ENCODE measurements at regions not wholly inside any gene's neighbourhood (a gene's known extent, or its start where the extent isn't known, plus 50 kb on each side); places are given as distances from the start of the nearest gene placed in this dataset.

DNA sequence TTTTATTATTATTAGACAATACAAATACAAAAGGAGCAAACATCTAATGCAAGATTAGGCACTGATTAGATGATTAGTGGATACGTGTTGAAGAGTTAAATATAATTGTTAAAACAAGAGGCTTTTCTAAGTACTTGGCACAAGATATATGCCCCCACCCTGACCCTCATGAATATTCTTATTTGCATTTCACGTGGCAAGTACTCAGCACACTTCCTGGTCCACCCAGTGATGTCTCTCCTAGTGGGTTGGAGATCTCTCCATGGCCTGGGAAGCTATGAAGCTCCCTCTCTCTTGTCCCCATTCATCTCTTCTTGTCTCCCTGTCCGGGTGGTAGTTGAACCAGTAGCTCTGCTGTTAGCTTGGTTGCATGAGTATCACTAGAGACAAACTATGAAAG is 375.3 kb downstream of the ADRA2A start:
- Histone ChIP-seq H3K9me3 (ENCODE audit: control insufficient read depth in 2 of 2, low read length in 2 of 2) (no peaks in the 10 kb centered on the region), H3K4me1 (ENCODE audit: control insufficient read depth in 2 of 2, insufficient read depth in 2 of 2, low read length in 2 of 2) (no peaks in the 10 kb centered on the region), H3K27ac (ENCODE audit: low read depth in 2 of 2, low read length in 2 of 2) (no peak overlapping the region), H3K4me3 (ENCODE audit: low read length in 2 of 2) (no peak overlapping the region), H3K27me3 (ENCODE audit: control insufficient read depth in 2 of 2, insufficient read depth in 2 of 2, low read length in 2 of 2) (no peaks in the 10 kb centered on the region), H3K9ac (ENCODE audit: low read depth in 1 of 2, low read length in 2 of 2) (no peak overlapping the region), H3K36me3 (ENCODE audit: control insufficient read depth in 2 of 2, insufficient read depth in 2 of 2, low read length in 2 of 2) (no peaks in the 10 kb centered on the region)

DNA sequence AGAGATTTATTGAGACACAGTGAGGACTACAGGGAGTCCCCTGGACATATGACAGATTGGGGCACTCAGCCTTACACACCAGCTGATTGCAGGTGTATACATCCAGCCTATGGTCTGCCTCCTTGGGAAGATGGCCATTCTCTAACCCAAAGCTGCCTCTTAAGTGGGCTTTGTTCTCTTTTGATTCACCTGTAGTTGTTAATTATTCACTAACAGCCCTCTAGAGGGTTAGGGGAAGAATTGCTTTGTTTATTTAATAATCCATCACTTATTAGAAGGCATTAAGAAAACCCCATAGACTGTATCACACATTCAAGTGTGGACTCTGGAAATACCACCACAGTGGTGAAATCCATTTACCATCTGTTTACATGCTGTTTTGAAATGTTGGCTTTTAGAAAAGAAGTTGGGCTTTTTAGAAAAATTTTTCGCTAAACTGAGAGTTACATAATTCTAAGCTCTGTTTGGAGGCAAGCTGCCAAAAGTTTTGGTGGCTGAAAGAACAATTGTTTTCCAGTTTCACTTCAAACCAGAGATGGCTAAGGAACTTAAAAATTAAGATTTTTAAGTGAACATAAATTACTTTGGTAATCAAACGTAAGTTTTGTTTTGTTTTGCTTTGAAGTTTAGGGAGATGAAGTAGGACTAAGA is 379.1 kb downstream of the ADRA2A start:
- no peaks in the 10 kb centered on the region for H3K27me3 ChIP-seq (ENCODE audit: control insufficient read depth in 2 of 2, insufficient read depth in 2 of 2, low read length in 2 of 2)
- no peaks in the 10 kb centered on the region for H3K36me3 ChIP-seq (ENCODE audit: control insufficient read depth in 2 of 2, insufficient read depth in 2 of 2, low read length in 2 of 2)
- no peak overlapping the region for H3K27ac ChIP-seq (ENCODE audit: low read depth in 2 of 2, low read length in 2 of 2)
- no peaks in the 10 kb centered on the region for H3K9me3 ChIP-seq (ENCODE audit: control insufficient read depth in 2 of 2, low read length in 2 of 2)
- H3K4me3 ChIP-seq (ENCODE audit: low read length in 2 of 2): no peak overlapping the region
- no peak overlapping the region for H3K9ac ChIP-seq (ENCODE audit: low read depth in 1 of 2, low read length in 2 of 2)
- H3K4me1 ChIP-seq (ENCODE audit: control insufficient read depth in 2 of 2, insufficient read depth in 2 of 2, low read length in 2 of 2): no peaks in the 10 kb centered on the region

DNA sequence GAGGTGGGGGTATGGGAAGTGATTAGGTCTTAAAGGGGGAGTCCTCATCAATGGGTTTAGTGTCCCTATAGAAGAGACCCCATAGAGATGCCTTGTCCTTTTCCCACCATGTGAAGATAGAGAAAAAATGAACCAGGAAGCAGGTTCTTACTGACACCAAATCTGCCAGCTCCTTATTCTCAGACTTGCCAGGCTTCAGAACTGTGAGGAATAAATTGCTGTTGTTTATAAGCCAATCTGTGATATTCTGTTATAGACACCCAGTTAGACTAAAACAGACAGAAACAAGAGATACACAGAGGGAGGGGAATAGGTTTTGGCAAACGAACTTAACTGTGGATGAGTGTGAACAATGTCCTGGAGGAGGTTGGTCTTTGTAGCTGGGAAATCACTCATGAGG is 381.4 kb downstream of the ADRA2A start:
- no peaks in the 10 kb centered on the region for H3K4me1 ChIP-seq (ENCODE audit: control insufficient read depth in 2 of 2, insufficient read depth in 2 of 2, low read length in 2 of 2)
- H3K9ac ChIP-seq (ENCODE audit: low read depth in 1 of 2, low read length in 2 of 2): no peak overlapping the region
- H3K36me3 ChIP-seq (ENCODE audit: control insufficient read depth in 2 of 2, insufficient read depth in 2 of 2, low read length in 2 of 2): no peaks in the 10 kb centered on the region
- no peak overlapping the region for H3K4me3 ChIP-seq (ENCODE audit: low read length in 2 of 2)
- no peak overlapping the region for H3K27ac ChIP-seq (ENCODE audit: low read depth in 2 of 2, low read length in 2 of 2)
- no peaks in the 10 kb centered on the region for H3K27me3 ChIP-seq (ENCODE audit: control insufficient read depth in 2 of 2, insufficient read depth in 2 of 2, low read length in 2 of 2)
- H3K9me3 ChIP-seq (ENCODE audit: control insufficient read depth in 2 of 2, low read length in 2 of 2): no peaks in the 10 kb centered on the region

DNA sequence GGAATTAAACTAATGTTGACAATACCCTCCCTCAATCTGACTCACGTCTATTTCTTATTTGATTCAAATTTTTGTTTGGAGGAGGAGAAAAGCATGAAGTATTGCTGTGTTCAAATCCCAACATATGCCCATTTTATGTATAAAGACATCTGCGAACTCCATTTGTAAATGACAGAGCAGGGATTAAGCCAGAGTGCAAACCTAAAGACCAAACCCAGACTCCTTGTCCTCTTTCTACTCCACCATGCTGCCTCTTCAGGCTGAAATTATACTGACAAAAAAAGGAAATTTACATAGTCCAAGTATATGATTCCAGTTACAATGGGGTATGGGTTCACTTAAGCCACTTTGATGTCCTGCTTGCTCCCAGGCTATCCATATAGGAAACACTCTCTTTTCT is 383.1 kb downstream of the ADRA2A start:
- H3K36me3 ChIP-seq (ENCODE audit: control insufficient read depth in 2 of 2, insufficient read depth in 2 of 2, low read length in 2 of 2): no peaks in the 10 kb centered on the region
- no peaks in the 10 kb centered on the region for H3K4me1 ChIP-seq (ENCODE audit: control insufficient read depth in 2 of 2, insufficient read depth in 2 of 2, low read length in 2 of 2)
- H3K27me3 ChIP-seq (ENCODE audit: control insufficient read depth in 2 of 2, insufficient read depth in 2 of 2, low read length in 2 of 2): no peaks in the 10 kb centered on the region
- no peak overlapping the region for H3K9ac ChIP-seq (ENCODE audit: low read depth in 1 of 2, low read length in 2 of 2)
- H3K4me3 ChIP-seq (ENCODE audit: low read length in 2 of 2): no peak overlapping the region
- no peak overlapping the region for H3K27ac ChIP-seq (ENCODE audit: low read depth in 2 of 2, low read length in 2 of 2)
- no peaks in the 10 kb centered on the region for H3K9me3 ChIP-seq (ENCODE audit: control insufficient read depth in 2 of 2, low read length in 2 of 2)

DNA sequence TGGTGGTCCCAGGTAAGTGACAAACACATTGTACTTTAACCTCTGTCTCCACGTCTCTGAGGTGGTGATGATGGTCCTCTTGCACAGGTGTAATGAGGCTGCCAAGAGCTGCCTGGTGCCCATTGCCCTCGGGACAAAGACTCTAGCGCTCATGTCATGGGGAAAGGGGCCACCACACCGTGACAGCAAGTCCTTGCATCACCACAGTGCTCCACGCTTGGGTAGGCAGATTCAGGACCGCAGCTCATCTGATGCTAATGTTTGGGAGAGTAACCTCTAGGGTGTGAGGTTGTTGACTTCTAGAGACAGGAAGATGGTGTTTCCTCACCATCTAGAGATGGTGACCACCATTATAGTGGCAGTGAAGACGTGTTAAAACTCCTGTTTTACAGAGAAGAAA is 395.6 kb downstream of the ADRA2A start:
- Histone ChIP-seq H3K4me3 (ENCODE audit: low read length in 2 of 2) (no peak overlapping the region), H3K27me3 (ENCODE audit: control insufficient read depth in 2 of 2, insufficient read depth in 2 of 2, low read length in 2 of 2) (no peaks in the 10 kb centered on the region), H3K36me3 (ENCODE audit: control insufficient read depth in 2 of 2, insufficient read depth in 2 of 2, low read length in 2 of 2) (no peaks in the 10 kb centered on the region), H3K9me3 (ENCODE audit: control insufficient read depth in 2 of 2, low read length in 2 of 2) (no peaks in the 10 kb centered on the region), H3K4me1 (ENCODE audit: control insufficient read depth in 2 of 2, insufficient read depth in 2 of 2, low read length in 2 of 2) (no peaks in the 10 kb centered on the region), H3K9ac (ENCODE audit: low read depth in 1 of 2, low read length in 2 of 2) (no peak overlapping the region), H3K27ac (ENCODE audit: low read depth in 2 of 2, low read length in 2 of 2) (no peak overlapping the region)

DNA sequence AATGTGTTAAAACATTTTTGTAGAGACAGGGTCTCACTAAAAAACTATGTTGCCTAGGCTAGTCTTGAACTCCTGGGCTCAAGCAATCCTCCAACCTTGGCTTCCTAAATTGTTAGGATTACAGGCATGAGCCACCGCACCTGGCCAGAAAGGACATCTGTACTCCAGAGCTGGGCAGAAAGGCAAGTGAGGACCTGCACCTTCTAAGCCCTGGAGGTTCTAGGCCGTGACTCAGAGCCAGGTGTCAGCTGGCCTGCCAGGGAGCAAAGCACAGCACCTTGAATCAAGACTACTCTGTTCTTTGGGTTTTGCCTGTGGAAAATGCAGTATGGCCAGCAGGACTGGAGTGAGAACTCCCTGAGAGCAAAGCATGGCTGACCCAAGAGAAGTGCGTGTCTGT is 396.5 kb downstream of the ADRA2A start:
- no peaks in the 10 kb centered on the region for H3K4me1 ChIP-seq (ENCODE audit: control insufficient read depth in 2 of 2, insufficient read depth in 2 of 2, low read length in 2 of 2)
- H3K36me3 ChIP-seq (ENCODE audit: control insufficient read depth in 2 of 2, insufficient read depth in 2 of 2, low read length in 2 of 2): no peaks in the 10 kb centered on the region
- H3K9ac ChIP-seq (ENCODE audit: low read depth in 1 of 2, low read length in 2 of 2): no peak overlapping the region
- H3K4me3 ChIP-seq (ENCODE audit: low read length in 2 of 2): no peak overlapping the region
- H3K27ac ChIP-seq (ENCODE audit: low read depth in 2 of 2, low read length in 2 of 2): no peak overlapping the region
- H3K27me3 ChIP-seq (ENCODE audit: control insufficient read depth in 2 of 2, insufficient read depth in 2 of 2, low read length in 2 of 2): no peaks in the 10 kb centered on the region
- H3K9me3 ChIP-seq (ENCODE audit: control insufficient read depth in 2 of 2, low read length in 2 of 2): no peaks in the 10 kb centered on the region

DNA sequence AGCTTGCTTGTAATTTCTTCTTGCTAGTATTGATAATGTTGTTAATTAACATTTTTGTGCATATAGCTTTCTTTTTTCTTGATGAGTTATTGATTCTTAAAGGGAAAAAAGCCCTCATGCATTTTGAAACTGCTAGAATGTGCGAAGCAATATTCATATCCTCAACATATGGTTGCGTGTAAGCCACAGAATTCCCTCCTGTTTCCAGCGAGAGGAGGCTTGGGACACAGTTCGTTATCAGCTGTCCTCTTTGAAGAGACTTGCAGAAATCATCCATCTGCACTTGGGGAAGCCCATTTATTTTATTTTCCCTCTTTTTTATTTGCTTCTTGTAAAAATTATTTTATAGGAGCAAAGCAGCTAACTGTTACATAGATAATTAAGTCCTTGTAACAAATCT is 398.0 kb downstream of the ADRA2A start:
- Histone ChIP-seq H3K9me3 (ENCODE audit: control insufficient read depth in 2 of 2, low read length in 2 of 2) (no peaks in the 10 kb centered on the region), H3K9ac (ENCODE audit: low read depth in 1 of 2, low read length in 2 of 2) (no peak overlapping the region), H3K4me3 (ENCODE audit: low read length in 2 of 2) (no peak overlapping the region), H3K27ac (ENCODE audit: low read depth in 2 of 2, low read length in 2 of 2) (no peak overlapping the region), H3K27me3 (ENCODE audit: control insufficient read depth in 2 of 2, insufficient read depth in 2 of 2, low read length in 2 of 2) (no peaks in the 10 kb centered on the region), H3K4me1 (ENCODE audit: control insufficient read depth in 2 of 2, insufficient read depth in 2 of 2, low read length in 2 of 2) (no peaks in the 10 kb centered on the region), H3K36me3 (ENCODE audit: control insufficient read depth in 2 of 2, insufficient read depth in 2 of 2, low read length in 2 of 2) (no peaks in the 10 kb centered on the region)

DNA sequence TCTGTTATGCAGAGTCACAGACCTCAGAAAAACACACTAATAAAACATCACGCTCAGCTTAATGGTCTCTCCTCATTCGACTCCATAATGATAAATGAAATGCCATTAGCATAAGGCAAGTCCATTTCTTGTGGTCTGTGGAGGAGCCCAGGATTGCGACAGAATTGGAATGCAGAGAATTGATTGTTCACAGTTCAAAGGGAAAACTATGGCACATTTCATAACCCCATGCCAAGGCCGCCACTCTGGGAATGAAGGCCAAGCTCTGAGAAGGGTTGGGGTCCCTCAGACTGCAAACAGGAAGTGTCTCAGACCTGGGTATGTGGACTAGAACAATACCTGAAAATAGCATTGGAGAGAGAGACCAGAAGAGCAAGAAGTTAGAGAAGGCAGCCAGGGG is 398.9 kb downstream of the ADRA2A start:
- no peaks in the 10 kb centered on the region for H3K36me3 ChIP-seq (ENCODE audit: control insufficient read depth in 2 of 2, insufficient read depth in 2 of 2, low read length in 2 of 2)
- H3K4me1 ChIP-seq (ENCODE audit: control insufficient read depth in 2 of 2, insufficient read depth in 2 of 2, low read length in 2 of 2): no peaks in the 10 kb centered on the region
- H3K27me3 ChIP-seq (ENCODE audit: control insufficient read depth in 2 of 2, insufficient read depth in 2 of 2, low read length in 2 of 2): no peaks in the 10 kb centered on the region
- no peak overlapping the region for H3K9ac ChIP-seq (ENCODE audit: low read depth in 1 of 2, low read length in 2 of 2)
- no peak overlapping the region for H3K27ac ChIP-seq (ENCODE audit: low read depth in 2 of 2, low read length in 2 of 2)
- H3K4me3 ChIP-seq (ENCODE audit: low read length in 2 of 2): no peak overlapping the region
- no peaks in the 10 kb centered on the region for H3K9me3 ChIP-seq (ENCODE audit: control insufficient read depth in 2 of 2, low read length in 2 of 2)

DNA sequence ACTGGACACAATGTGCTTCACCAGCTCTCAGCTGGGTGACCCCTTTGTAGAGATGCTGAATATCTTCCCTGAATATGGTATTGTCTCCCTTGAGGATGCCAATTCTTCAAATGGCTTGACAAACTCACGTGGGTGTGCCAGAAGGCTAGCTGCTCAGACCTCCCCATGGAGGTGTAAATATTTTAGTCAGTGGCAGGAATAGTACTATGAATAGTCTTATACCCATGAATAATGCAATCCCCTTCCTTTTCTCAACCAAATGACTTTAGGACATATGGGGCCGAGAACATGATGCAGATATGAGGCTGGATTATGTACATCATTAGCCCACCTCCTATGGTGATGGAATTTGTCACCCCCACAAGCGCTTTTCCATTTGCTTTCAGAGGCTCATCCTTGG is 401.8 kb downstream of the ADRA2A start:
- no peaks in the 10 kb centered on the region for H3K27me3 ChIP-seq (ENCODE audit: control insufficient read depth in 2 of 2, insufficient read depth in 2 of 2, low read length in 2 of 2)
- no peaks in the 10 kb centered on the region for H3K4me1 ChIP-seq (ENCODE audit: control insufficient read depth in 2 of 2, insufficient read depth in 2 of 2, low read length in 2 of 2)
- H3K4me3 ChIP-seq (ENCODE audit: low read length in 2 of 2): no peak overlapping the region
- H3K9ac ChIP-seq (ENCODE audit: low read depth in 1 of 2, low read length in 2 of 2): no peak overlapping the region
- no peak overlapping the region for H3K27ac ChIP-seq (ENCODE audit: low read depth in 2 of 2, low read length in 2 of 2)
- no peaks in the 10 kb centered on the region for H3K36me3 ChIP-seq (ENCODE audit: control insufficient read depth in 2 of 2, insufficient read depth in 2 of 2, low read length in 2 of 2)
- H3K9me3 ChIP-seq (ENCODE audit: control insufficient read depth in 2 of 2, low read length in 2 of 2): no peaks in the 10 kb centered on the region

DNA sequence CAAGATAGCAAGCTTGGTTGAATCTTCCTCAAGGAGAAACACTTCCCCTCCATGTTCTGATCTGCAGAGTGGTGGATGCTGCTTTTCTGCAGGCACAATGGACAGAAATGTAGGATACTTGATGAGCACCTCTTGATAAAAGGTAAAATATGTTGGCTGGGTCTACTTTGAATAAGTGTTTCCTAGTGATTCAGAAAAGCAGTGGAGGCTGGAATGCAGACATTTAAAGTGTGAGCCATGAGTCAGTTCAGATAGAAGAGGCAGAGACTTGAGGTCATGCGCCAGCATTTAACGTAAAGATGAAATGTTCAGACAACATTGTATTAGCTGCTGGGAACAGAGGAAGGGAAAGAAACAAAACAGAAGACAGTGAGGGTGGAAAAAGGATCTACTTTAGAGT is 403.1 kb downstream of the ADRA2A start:
- Histone ChIP-seq H3K4me3 (ENCODE audit: low read length in 2 of 2) (no peak overlapping the region), H3K36me3 (ENCODE audit: control insufficient read depth in 2 of 2, insufficient read depth in 2 of 2, low read length in 2 of 2) (no peaks in the 10 kb centered on the region), H3K4me1 (ENCODE audit: control insufficient read depth in 2 of 2, insufficient read depth in 2 of 2, low read length in 2 of 2) (no peaks in the 10 kb centered on the region), H3K9ac (ENCODE audit: low read depth in 1 of 2, low read length in 2 of 2) (no peak overlapping the region), H3K9me3 (ENCODE audit: control insufficient read depth in 2 of 2, low read length in 2 of 2) (no peaks in the 10 kb centered on the region), H3K27me3 (ENCODE audit: control insufficient read depth in 2 of 2, insufficient read depth in 2 of 2, low read length in 2 of 2) (no peaks in the 10 kb centered on the region), H3K27ac (ENCODE audit: low read depth in 2 of 2, low read length in 2 of 2) (no peak overlapping the region)

Data from mucosa of rectum (tissue), 2 donors.